Inflammatory macrophage treated with lipopolysaccharide for 1 hour (primary cell): ENCODE measurements at regions not wholly inside any gene's neighbourhood (a gene's known extent, or its start where the extent isn't known, plus 50 kb on each side); places are given as distances from the start of the nearest gene placed in this dataset.

ENCODE experiments used
- DNase-seq, 2 donors: peaks; one replicate each; pipeline ENCODE4 v3.0.0-alpha.2; 2020 to 2022

GRCh38 chr18:22467760-22468553, 50.2 kb upstream of the CTAGE1 start:
- no peak for DNase-seq

- DNase-seq, result no peak
These were observed 50.8 kb upstream of the CTAGE1 start for GRCh38 chr18:22468554-22468891.

GRCh38 chr18:22469061-22469734, 51.5 kb upstream of the CTAGE1 start:
- no peak for DNase-seq

- no peak for DNase-seq
These were observed 52.2 kb upstream of the CTAGE1 start for GRCh38 chr18:22469926-22470247.

GRCh38 chr18:22470248-22471235, 52.8 kb upstream of the CTAGE1 start:
- no peak for DNase-seq

GRCh38 chr18:22471546-22472131, 53.9 kb upstream of the CTAGE1 start:
- no peak for DNase-seq

GRCh38 chr18:22473366-22473765, 55.7 kb upstream of the CTAGE1 start:
- DNase-seq, result no peak

GRCh38 chr18:22475426-22476100, 57.8 kb upstream of the CTAGE1 start:
- DNase-seq, result no peak

GRCh38 chr18:22477222-22477621, 59.5 kb upstream of the CTAGE1 start:
- DNase-seq, result no peak

GRCh38 chr18:22482948-22483347, 65.2 kb upstream of the CTAGE1 start:
- no peak for DNase-seq

- DNase-seq, result no peak
These were observed 65.7 kb upstream of the CTAGE1 start for GRCh38 chr18:22483407-22483806.

GRCh38 chr18:22484471-22484870, 66.8 kb upstream of the CTAGE1 start:
- DNase-seq, result no peak

- no peak for DNase-seq
These were observed 68.1 kb upstream of the CTAGE1 start for GRCh38 chr18:22485808-22486244.

- DNase-seq, result no peak
These were observed 69.0 kb upstream of the CTAGE1 start for GRCh38 chr18:22486667-22487066.

- no peak for DNase-seq
These were observed 70.8 kb upstream of the CTAGE1 start for GRCh38 chr18:22488554-22488953.

- no peak for DNase-seq
These were observed 72.0 kb upstream of the CTAGE1 start for GRCh38 chr18:22489704-22490103.

GRCh38 chr18:22490429-22490846, 72.7 kb upstream of the CTAGE1 start:
- no peak for DNase-seq

GRCh38 chr18:22493255-22493654, 75.5 kb upstream of the CTAGE1 start:
- no peak for DNase-seq

GRCh38 chr18:22493940-22494339, 76.2 kb upstream of the CTAGE1 start:
- no peak for DNase-seq

- DNase-seq, result no peak
These were observed 77.1 kb upstream of the CTAGE1 start for GRCh38 chr18:22494771-22495170.

GRCh38 chr18:22499421-22499820, 81.7 kb upstream of the CTAGE1 start:
- no peak for DNase-seq

GRCh38 chr18:22503803-22504202, 86.1 kb upstream of the CTAGE1 start:
- DNase-seq, result no peak
